DOHH2 (cell line): ENCODE measurements at regions not wholly inside any gene's neighbourhood (a gene's known extent, or its start where the extent isn't known, plus 50 kb on each side); places are given as distances from the start of the nearest gene placed in this dataset.

Experiments used
- EZH2phosphoT487 ChIP-seq: fragments of 200-600 bp; sonication (generic); IDR thresholded peaks from 2 replicates; pipeline ENCODE4 v1.6.1; 2017; ENCODE audit warnings: borderline replicate concordance, mild to moderate bottlenecking, antibody characterized with exemption, low read length, moderate library complexity, mixed read lengths
- TF ChIP-seq, protein P1 (sequence below): fragments of 200-600 bp; sonication (generic); IDR thresholded peaks from one replicate; pipeline ENCODE4 v1.5.1; 2014; ENCODE audit warnings: antibody characterized with exemption, mild to moderate bottlenecking, low read depth, low read length; ENCODE audit not compliant: poor library complexity, severe bottlenecking

DNA sequence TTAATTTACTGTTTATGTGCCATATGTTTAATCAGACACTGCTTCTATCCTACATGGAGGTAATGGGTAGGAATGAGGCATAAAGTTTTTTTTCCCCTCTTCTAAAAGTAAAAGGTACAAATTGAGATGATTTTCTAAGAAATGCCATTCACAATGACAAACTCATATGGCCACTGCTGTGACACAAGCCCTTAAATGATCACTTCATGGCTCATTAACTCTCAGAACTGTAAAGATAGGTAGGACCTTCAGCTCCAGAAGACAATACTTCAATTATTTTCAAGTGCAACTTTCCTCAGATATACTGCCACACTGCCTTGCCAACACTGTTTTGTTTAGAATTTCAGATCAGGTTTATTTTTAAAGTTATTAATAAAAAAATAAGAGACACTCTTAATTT lies 362.9 kb upstream of the ZNF608 start:
- TF ChIP-seq, protein P1, sequence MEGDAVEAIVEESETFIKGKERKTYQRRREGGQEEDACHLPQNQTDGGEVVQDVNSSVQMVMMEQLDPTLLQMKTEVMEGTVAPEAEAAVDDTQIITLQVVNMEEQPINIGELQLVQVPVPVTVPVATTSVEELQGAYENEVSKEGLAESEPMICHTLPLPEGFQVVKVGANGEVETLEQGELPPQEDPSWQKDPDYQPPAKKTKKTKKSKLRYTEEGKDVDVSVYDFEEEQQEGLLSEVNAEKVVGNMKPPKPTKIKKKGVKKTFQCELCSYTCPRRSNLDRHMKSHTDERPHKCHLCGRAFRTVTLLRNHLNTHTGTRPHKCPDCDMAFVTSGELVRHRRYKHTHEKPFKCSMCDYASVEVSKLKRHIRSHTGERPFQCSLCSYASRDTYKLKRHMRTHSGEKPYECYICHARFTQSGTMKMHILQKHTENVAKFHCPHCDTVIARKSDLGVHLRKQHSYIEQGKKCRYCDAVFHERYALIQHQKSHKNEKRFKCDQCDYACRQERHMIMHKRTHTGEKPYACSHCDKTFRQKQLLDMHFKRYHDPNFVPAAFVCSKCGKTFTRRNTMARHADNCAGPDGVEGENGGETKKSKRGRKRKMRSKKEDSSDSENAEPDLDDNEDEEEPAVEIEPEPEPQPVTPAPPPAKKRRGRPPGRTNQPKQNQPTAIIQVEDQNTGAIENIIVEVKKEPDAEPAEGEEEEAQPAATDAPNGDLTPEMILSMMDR, result no peak
- TF ChIP-seq EZH2phosphoT487, result no peak
